GM12878 (cell line): ENCODE measurements at regions not wholly inside any gene's neighbourhood (a gene's known extent, or its start where the extent isn't known, plus 50 kb on each side); places are given as distances from the start of the nearest gene placed in this dataset.

Experiments
- CREM ChIP-seq: IDR thresholded peaks from 2 replicates; pipeline ENCODE4 v1.6.1; 2014; ENCODE audit warnings: antibody characterized with exemption, low read depth
- RAD21 ChIP-seq: IDR thresholded peaks from 2 replicates; pipeline ENCODE4 v1.6.1; 2011; ENCODE audit warnings: mild to moderate bottlenecking, low read depth, low read length, moderate library complexity; ENCODE audit not compliant: insufficient read depth
- TF ChIP-seq, protein P1 (sequence below), 3 experiments: IDR thresholded peaks in 2 of 3; conservative IDR thresholded peaks in 1 of 3; 2 replicates each; pipeline ENCODE4 v1.5.1; 2011; ENCODE audit warnings: low read depth in 3 of 3, low read length in 3 of 3, mild to moderate bottlenecking in 3 of 3, control low read depth in 2 of 3, moderate library complexity in 2 of 3, inconsistent platforms in 1 of 3, mixed read lengths in 1 of 3; ENCODE audit not compliant: control insufficient read depth in 2 of 3, insufficient read depth in 1 of 3; ENCODE audit errors: extremely low read depth in 1 of 3
- TF ChIP-seq, protein P2 (sequence below): fragments of 450-650 bp; conservative IDR thresholded peaks from 2 replicates; pipeline ENCODE4 v1.6.1; 2017; ENCODE audit warnings: mild to moderate bottlenecking, moderate library complexity

GRCh38 chr7:106372126-106372525 lies 87.3 kb upstream of the NAMPT start:
- no peak for TF ChIP-seq RAD21
- TF ChIP-seq, protein P1, sequence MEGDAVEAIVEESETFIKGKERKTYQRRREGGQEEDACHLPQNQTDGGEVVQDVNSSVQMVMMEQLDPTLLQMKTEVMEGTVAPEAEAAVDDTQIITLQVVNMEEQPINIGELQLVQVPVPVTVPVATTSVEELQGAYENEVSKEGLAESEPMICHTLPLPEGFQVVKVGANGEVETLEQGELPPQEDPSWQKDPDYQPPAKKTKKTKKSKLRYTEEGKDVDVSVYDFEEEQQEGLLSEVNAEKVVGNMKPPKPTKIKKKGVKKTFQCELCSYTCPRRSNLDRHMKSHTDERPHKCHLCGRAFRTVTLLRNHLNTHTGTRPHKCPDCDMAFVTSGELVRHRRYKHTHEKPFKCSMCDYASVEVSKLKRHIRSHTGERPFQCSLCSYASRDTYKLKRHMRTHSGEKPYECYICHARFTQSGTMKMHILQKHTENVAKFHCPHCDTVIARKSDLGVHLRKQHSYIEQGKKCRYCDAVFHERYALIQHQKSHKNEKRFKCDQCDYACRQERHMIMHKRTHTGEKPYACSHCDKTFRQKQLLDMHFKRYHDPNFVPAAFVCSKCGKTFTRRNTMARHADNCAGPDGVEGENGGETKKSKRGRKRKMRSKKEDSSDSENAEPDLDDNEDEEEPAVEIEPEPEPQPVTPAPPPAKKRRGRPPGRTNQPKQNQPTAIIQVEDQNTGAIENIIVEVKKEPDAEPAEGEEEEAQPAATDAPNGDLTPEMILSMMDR (IDR thresholded peaks at IDR 0.05 in 2 of 3, conservative IDR thresholded peaks at IDR 0.05 in 1 of 3; ENCODE audit: control insufficient read depth in 2 of 3, extremely low read depth in 1 of 3, insufficient read depth in 1 of 3, low read depth in 3 of 3, low read length in 3 of 3): no peak
- TF ChIP-seq, protein P2, sequence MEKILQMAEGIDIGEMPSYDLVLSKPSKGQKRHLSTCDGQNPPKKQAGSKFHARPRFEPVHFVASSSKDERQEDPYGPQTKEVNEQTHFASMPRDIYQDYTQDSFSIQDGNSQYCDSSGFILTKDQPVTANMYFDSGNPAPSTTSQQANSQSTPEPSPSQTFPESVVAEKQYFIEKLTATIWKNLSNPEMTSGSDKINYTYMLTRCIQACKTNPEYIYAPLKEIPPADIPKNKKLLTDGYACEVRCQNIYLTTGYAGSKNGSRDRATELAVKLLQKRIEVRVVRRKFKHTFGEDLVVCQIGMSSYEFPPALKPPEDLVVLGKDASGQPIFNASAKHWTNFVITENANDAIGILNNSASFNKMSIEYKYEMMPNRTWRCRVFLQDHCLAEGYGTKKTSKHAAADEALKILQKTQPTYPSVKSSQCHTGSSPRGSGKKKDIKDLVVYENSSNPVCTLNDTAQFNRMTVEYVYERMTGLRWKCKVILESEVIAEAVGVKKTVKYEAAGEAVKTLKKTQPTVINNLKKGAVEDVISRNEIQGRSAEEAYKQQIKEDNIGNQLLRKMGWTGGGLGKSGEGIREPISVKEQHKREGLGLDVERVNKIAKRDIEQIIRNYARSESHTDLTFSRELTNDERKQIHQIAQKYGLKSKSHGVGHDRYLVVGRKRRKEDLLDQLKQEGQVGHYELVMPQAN: no peak
- no peak for TF ChIP-seq CREM
